ENCODE measurements at regions not wholly inside any gene's neighbourhood (a gene's known extent, or its start where the extent isn't known, plus 50 kb on each side); places are given as distances from the start of the nearest gene placed in this dataset.

- H3K36me3 ChIP-seq (ENCODE audit: control insufficient read depth in 3 of 3, insufficient read depth in 2 of 3, low read depth in 1 of 3, low read length in 3 of 3): no peaks in the 10 kb centered on the region
- DNase-seq: no peak
- no peaks in the 10 kb centered on the region for H3K9me3 ChIP-seq (ENCODE audit: control insufficient read depth in 2 of 2, insufficient read depth in 1 of 2, low read depth in 1 of 2, low read length in 1 of 2)
- H3K27ac ChIP-seq (ENCODE audit: low read depth in 1 of 3, low read length in 2 of 3): no peak overlapping the region
- 83 to 96% (median 83%) methylated on average over 1 of the region's 1 CpG for WGBS, 3 donors
- H3K27me3 ChIP-seq (ENCODE audit: control insufficient read depth in 3 of 3, insufficient read depth in 3 of 3, low read length in 3 of 3): peaks cover 0 to 2% (median 0%) of the 10 kb centered on the region in 3 donors
- FAIRE-seq: no peak
- no peaks in the 10 kb centered on the region for H3K4me1 ChIP-seq (ENCODE audit: control insufficient read depth in 3 of 3, insufficient read depth in 2 of 3, low read depth in 1 of 3, low read length in 2 of 3)
- no peak overlapping the region for H3K4me3 ChIP-seq (ENCODE audit: low read depth in 1 of 3, low read length in 3 of 3)
These were observed 65.4 kb upstream of the NABP1 start for GRCh38 chr2:191612496-191612895.

GRCh38 chr2:191614759-191615158 is 63.2 kb upstream of the NABP1 start:
- no peaks in the 10 kb centered on the region for H3K9me3 ChIP-seq (ENCODE audit: control insufficient read depth in 2 of 2, insufficient read depth in 1 of 2, low read depth in 1 of 2, low read length in 1 of 2)
- H3K4me3 ChIP-seq (ENCODE audit: low read depth in 1 of 3, low read length in 3 of 3): no peak overlapping the region
- no peak for DNase-seq
- no peaks in the 10 kb centered on the region for H3K36me3 ChIP-seq (ENCODE audit: control insufficient read depth in 3 of 3, insufficient read depth in 2 of 3, low read depth in 1 of 3, low read length in 3 of 3)
- H3K27me3 ChIP-seq (ENCODE audit: control insufficient read depth in 3 of 3, insufficient read depth in 3 of 3, low read length in 3 of 3): peaks cover 0 to 2% (median 0%) of the 10 kb centered on the region in 3 donors
- WGBS, 3 donors: 83 to 94% (median 86%) methylated on average over 3 of the region's 3 CpGs
- H3K4me1 ChIP-seq (ENCODE audit: control insufficient read depth in 3 of 3, insufficient read depth in 2 of 3, low read depth in 1 of 3, low read length in 2 of 3): no peaks in the 10 kb centered on the region
- no peak for FAIRE-seq
- H3K27ac ChIP-seq (ENCODE audit: low read depth in 1 of 3, low read length in 2 of 3): no peak overlapping the region

- no peaks in the 10 kb centered on the region for H3K36me3 ChIP-seq (ENCODE audit: control insufficient read depth in 3 of 3, insufficient read depth in 2 of 3, low read depth in 1 of 3, low read length in 3 of 3)
- H3K27ac ChIP-seq (ENCODE audit: low read depth in 1 of 3, low read length in 2 of 3): no peak overlapping the region
- H3K4me3 ChIP-seq (ENCODE audit: low read depth in 1 of 3, low read length in 3 of 3): no peak overlapping the region
- H3K4me1 ChIP-seq (ENCODE audit: control insufficient read depth in 3 of 3, insufficient read depth in 2 of 3, low read depth in 1 of 3, low read length in 2 of 3): no peaks in the 10 kb centered on the region
- 62 to 75% (median 65%) methylated on average over 3 of the region's 3 CpGs for WGBS, 3 donors
- H3K27me3 ChIP-seq (ENCODE audit: control insufficient read depth in 3 of 3, insufficient read depth in 3 of 3, low read length in 3 of 3): peaks cover 0 to 2% (median 0%) of the 10 kb centered on the region in 3 donors
- no peak for DNase-seq
- no peaks in the 10 kb centered on the region for H3K9me3 ChIP-seq (ENCODE audit: control insufficient read depth in 2 of 2, insufficient read depth in 1 of 2, low read depth in 1 of 2, low read length in 1 of 2)
- FAIRE-seq: no peak
These were observed 62.3 kb upstream of the NABP1 start for GRCh38 chr2:191615596-191615995.

- peak overlapping the region in 1 of 3 donors; percentile 74 for H3K27ac ChIP-seq (ENCODE audit: low read depth in 1 of 3, low read length in 2 of 3)
- FAIRE-seq (no peak), DNase-seq (peak in 1 of 2 donors; percentile 50)
- H3K4me3 ChIP-seq (ENCODE audit: low read depth in 1 of 3, low read length in 3 of 3): no peak overlapping the region
- WGBS, 3 donors: 57 to 70% (median 59%) methylated on average over 4 of the region's 4 CpGs
- no peaks in the 10 kb centered on the region for H3K9me3 ChIP-seq (ENCODE audit: control insufficient read depth in 2 of 2, insufficient read depth in 1 of 2, low read depth in 1 of 2, low read length in 1 of 2)
- H3K36me3 ChIP-seq (ENCODE audit: control insufficient read depth in 3 of 3, insufficient read depth in 2 of 3, low read depth in 1 of 3, low read length in 3 of 3): no peaks in the 10 kb centered on the region
- no peaks in the 10 kb centered on the region for H3K27me3 ChIP-seq (ENCODE audit: control insufficient read depth in 3 of 3, insufficient read depth in 3 of 3, low read length in 3 of 3)
- no peaks in the 10 kb centered on the region for H3K4me1 ChIP-seq (ENCODE audit: control insufficient read depth in 3 of 3, insufficient read depth in 2 of 3, low read depth in 1 of 3, low read length in 2 of 3)
These were observed 60.4 kb upstream of the NABP1 start for GRCh38 chr2:191617575-191617974.

- H3K27me3 ChIP-seq (ENCODE audit: control insufficient read depth in 3 of 3, insufficient read depth in 3 of 3, low read length in 3 of 3): no peaks in the 10 kb centered on the region
- H3K4me3 ChIP-seq (ENCODE audit: low read depth in 1 of 3, low read length in 3 of 3): no peak overlapping the region
- DNase-seq: no peak
- H3K9me3 ChIP-seq (ENCODE audit: control insufficient read depth in 2 of 2, insufficient read depth in 1 of 2, low read depth in 1 of 2, low read length in 1 of 2): no peaks in the 10 kb centered on the region
- H3K27ac ChIP-seq (ENCODE audit: low read depth in 1 of 3, low read length in 2 of 3): peak overlapping the region in 1 of 3 donors; percentile 11
- H3K36me3 ChIP-seq (ENCODE audit: control insufficient read depth in 3 of 3, insufficient read depth in 2 of 3, low read depth in 1 of 3, low read length in 3 of 3): no peaks in the 10 kb centered on the region
- 72 to 86% (median 85%) methylated on average over 3 of the region's 3 CpGs for WGBS, 3 donors
- FAIRE-seq: no peak
- H3K4me1 ChIP-seq (ENCODE audit: control insufficient read depth in 3 of 3, insufficient read depth in 2 of 3, low read depth in 1 of 3, low read length in 2 of 3): no peaks in the 10 kb centered on the region
These were observed 59.7 kb upstream of the NABP1 start for GRCh38 chr2:191618046-191618780.

GRCh38 chr2:191618786-191619185 is 59.1 kb upstream of the NABP1 start:
- H3K27me3 ChIP-seq (ENCODE audit: control insufficient read depth in 3 of 3, insufficient read depth in 3 of 3, low read length in 3 of 3): no peaks in the 10 kb centered on the region
- H3K4me3 ChIP-seq (ENCODE audit: low read depth in 1 of 3, low read length in 3 of 3): no peak overlapping the region
- no peaks in the 10 kb centered on the region for H3K4me1 ChIP-seq (ENCODE audit: control insufficient read depth in 3 of 3, insufficient read depth in 2 of 3, low read depth in 1 of 3, low read length in 2 of 3)
- H3K36me3 ChIP-seq (ENCODE audit: control insufficient read depth in 3 of 3, insufficient read depth in 2 of 3, low read depth in 1 of 3, low read length in 3 of 3): no peaks in the 10 kb centered on the region
- no peak for FAIRE-seq
- no peaks in the 10 kb centered on the region for H3K9me3 ChIP-seq (ENCODE audit: control insufficient read depth in 2 of 2, insufficient read depth in 1 of 2, low read depth in 1 of 2, low read length in 1 of 2)
- DNase-seq: no peak
- WGBS, 3 donors: 91 to 92% (median 92%) methylated on average over 2 of the region's 2 CpGs
- no peak overlapping the region for H3K27ac ChIP-seq (ENCODE audit: low read depth in 1 of 3, low read length in 2 of 3)

GRCh38 chr2:191620144-191620543 is 57.8 kb upstream of the NABP1 start:
- Histone ChIP-seq H3K36me3 (ENCODE audit: control insufficient read depth in 3 of 3, insufficient read depth in 2 of 3, low read depth in 1 of 3, low read length in 3 of 3) (no peaks in the 10 kb centered on the region), H3K4me1 (ENCODE audit: control insufficient read depth in 3 of 3, insufficient read depth in 2 of 3, low read depth in 1 of 3, low read length in 2 of 3) (no peaks in the 10 kb centered on the region), H3K9me3 (ENCODE audit: control insufficient read depth in 2 of 2, insufficient read depth in 1 of 2, low read depth in 1 of 2, low read length in 1 of 2) (no peaks in the 10 kb centered on the region), H3K27ac (ENCODE audit: low read depth in 1 of 3, low read length in 2 of 3) (no peak overlapping the region), H3K4me3 (ENCODE audit: low read depth in 1 of 3, low read length in 3 of 3) (no peak overlapping the region), H3K27me3 (ENCODE audit: control insufficient read depth in 3 of 3, insufficient read depth in 3 of 3, low read length in 3 of 3) (no peaks in the 10 kb centered on the region)
- DNase-seq: no peak
- 81 to 91% (median 88%) methylated on average over 1 of the region's 1 CpG for WGBS, 3 donors
- FAIRE-seq: no peak

- DNase-seq (peak in 1 of 2 donors; percentile 33), FAIRE-seq (no peak)
- H3K27me3 ChIP-seq (ENCODE audit: control insufficient read depth in 3 of 3, insufficient read depth in 3 of 3, low read length in 3 of 3): no peaks in the 10 kb centered on the region
- 61 to 72% (median 68%) methylated on average over 5 of the region's 5 CpGs for WGBS, 3 donors
- no peak overlapping the region for H3K4me3 ChIP-seq (ENCODE audit: low read depth in 1 of 3, low read length in 3 of 3)
- no peaks in the 10 kb centered on the region for H3K9me3 ChIP-seq (ENCODE audit: control insufficient read depth in 2 of 2, insufficient read depth in 1 of 2, low read depth in 1 of 2, low read length in 1 of 2)
- no peaks in the 10 kb centered on the region for H3K36me3 ChIP-seq (ENCODE audit: control insufficient read depth in 3 of 3, insufficient read depth in 2 of 3, low read depth in 1 of 3, low read length in 3 of 3)
- no peak overlapping the region for H3K27ac ChIP-seq (ENCODE audit: low read depth in 1 of 3, low read length in 2 of 3)
- no peaks in the 10 kb centered on the region for H3K4me1 ChIP-seq (ENCODE audit: control insufficient read depth in 3 of 3, insufficient read depth in 2 of 3, low read depth in 1 of 3, low read length in 2 of 3)
These were observed 55.3 kb upstream of the NABP1 start for GRCh38 chr2:191622374-191623320.
